GM21381 (cell line): ENCODE measurements at regions not wholly inside any gene's neighbourhood (a gene's known extent, or its start where the extent isn't known, plus 50 kb on each side); places are given as distances from the start of the nearest gene placed in this dataset.

Experiments
- ATAC-seq: cut with Tn5 transposase; IDR thresholded peaks from one replicate; pipeline ENCODE4 v1.9.1; 2021; ENCODE audit warnings: mild to moderate bottlenecking, moderate library complexity; ENCODE audit not compliant: unreplicated experiment

DNA sequence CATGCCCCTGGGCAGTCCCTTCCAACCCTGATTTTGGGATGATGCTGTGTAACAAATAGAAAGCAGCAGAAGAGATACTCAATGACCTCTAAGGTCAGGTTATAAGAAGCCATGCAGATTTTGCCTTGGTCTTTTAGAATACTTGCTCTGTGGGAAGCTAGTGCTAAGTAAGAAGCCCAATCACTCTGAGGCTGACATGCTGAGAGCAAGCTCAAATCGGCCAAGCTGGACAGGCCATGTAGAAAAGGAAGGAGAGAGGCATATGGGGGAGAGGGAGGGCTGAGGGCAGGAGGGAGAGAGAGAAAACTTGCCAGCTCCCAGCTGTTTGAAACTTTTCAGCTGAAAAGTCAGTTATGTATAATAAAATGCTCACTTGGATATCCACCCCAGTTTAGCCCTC, 1021.6 kb upstream of the MAP3K7 start:
- no peak for ATAC-seq

DNA sequence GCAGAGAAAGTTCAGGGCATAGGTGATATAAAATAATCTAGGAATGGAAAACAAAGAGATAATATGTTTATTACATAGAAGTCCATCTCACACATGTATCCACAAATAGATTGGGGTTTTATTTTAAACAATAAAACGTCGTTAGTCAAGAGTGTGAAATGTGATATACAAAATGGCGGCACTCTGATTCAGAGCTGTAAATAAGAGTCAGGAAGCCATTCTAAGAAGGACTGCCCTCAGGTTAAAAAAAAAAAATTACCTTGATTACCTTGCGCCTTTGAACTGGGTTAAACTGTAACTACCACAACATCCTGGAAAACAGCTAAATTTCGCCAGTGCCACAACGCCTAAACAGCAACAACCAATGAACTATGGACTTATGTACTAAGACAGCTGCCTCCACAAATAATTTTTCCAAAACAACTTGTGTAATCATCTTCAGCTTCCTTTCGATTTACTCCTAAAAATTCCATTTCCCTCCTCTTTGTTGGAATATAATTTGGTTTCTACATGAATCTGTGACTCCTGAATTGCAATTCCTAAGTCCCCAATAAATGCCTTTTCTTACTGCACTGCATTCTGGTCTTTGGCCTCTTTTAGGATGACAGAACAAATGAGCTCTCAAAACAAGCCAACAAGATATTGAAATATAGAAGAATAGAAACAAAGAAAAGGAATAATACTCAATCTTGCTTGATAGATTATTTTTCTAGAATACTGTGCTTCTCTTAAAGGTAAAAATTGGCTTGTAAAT, 1019.5 kb upstream of the MAP3K7 start:
- ATAC-seq, result no peak

DNA sequence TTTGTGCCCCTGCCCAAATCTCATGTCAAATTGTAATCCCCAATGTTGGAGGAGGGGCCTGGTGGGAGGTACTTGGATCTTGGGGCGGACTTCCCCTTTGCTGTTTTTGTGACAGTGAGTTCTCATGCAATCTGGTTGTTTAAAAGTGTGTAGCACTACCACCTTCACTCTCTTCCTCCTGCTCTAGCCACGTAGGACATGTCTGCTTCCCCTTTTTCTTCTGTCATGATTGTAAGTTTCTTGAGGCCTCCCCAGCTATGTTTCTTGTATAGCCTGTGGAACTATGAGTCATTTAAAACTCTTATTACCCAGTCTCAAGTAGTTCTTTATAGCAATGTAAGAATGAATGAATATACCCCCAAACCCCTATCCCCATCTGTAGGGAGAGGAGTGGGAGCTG, 1013.7 kb upstream of the MAP3K7 start:
- no peak for ATAC-seq

DNA sequence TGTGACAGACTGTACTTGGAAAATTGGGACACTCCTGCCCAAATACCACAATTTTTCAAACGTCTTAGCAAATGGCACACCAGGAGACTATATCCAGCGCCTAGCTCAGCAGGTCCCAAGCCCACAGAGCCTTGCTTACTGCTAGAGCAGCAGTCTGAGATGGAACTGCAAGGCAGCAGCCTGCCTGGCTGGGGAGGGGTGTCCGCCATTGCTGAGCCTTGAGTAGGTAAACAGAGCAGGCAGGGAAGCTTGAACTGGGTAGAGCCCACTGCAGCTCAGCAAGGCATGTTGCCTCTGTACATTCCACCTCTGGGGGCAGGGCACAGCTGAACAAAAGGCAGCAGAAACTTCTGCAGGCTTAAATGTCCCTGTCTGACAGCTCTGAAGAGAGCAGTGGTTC, 1003.3 kb upstream of the MAP3K7 start:
- ATAC-seq, result no peak

DNA sequence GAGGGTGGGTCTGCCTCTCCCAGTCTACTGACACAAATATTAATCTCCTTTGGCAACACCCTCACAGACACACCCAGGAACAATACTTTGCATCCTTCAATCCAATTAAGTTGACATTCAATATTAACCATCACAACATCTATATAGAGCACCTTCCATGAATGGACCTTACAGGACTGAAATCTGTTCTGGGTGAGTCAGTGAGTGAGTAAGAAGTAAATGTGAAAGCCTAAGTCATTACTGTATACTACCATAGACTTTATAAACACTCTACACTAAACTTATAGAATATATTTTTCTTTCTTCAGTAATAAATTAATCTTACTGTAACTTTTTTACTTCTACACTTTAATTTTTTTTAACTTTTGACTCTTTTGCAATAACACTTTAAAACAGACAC, 993.8 kb upstream of the MAP3K7 start:
- no peak for ATAC-seq

DNA sequence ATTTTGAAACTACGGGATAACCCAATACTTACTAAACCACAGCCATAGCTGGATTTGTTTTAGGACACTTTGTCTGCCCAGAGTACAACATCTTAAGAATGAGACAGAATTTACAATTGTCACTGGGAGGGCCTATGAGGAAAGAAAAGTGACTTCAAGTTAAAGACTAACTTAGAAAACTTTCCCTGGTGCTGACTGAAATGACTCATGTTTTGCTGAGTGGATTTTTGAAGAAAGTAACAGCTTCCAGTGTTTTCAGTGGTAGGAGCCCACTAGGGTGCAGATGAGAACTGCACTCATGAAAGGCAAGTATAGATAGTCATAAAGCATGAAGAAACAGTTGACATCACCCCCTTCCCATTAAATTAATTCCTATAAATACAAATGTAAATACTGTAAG, 988.2 kb upstream of the MAP3K7 start:
- no peak for ATAC-seq

DNA sequence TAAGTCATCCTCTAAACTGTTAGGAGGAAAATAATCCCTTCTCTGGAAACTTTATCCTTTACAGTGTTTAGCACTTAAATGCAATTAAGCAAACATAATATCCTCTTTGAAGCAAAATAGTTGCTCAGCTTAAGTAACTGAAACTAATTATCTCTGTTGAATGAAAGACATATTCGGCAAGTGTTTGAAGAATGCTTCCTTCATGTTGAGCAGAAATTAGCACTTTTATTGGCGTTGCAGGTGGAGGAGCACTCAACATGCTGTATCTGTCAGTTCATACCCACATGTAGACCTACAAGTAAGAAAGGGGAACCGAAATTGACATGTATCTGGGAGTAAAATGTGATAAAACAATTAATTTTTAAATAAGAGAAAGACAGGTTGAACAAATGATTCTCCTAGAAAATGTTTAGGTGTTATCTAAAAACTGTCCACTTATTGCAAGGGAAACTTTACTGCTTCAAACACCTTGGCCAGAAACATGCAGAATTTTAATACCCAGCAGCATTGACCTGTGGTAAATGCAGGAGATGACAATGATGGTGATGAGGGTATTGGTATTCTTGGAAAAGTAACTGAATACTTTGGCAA, 987.0 kb upstream of the MAP3K7 start:
- no peak for ATAC-seq

DNA sequence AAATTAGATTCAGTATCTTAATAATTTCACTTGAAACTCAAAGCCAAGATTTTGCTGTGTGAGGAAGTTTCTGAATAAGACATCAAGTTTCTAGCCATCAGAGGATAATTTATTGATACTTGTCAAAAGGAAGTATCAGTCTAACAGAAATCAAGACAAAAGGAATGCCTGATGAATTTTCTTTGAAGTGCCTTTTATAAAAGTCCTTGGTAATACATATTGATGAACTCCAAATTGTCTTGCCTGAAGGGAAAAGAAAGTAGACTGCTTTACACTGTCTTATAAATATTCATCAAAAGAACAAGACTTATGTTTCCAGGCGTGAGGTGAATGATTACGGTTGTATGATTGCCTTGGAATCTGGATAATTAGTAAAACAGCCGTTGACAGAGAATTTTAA, 986.0 kb upstream of the MAP3K7 start:
- ATAC-seq, result no peak

DNA sequence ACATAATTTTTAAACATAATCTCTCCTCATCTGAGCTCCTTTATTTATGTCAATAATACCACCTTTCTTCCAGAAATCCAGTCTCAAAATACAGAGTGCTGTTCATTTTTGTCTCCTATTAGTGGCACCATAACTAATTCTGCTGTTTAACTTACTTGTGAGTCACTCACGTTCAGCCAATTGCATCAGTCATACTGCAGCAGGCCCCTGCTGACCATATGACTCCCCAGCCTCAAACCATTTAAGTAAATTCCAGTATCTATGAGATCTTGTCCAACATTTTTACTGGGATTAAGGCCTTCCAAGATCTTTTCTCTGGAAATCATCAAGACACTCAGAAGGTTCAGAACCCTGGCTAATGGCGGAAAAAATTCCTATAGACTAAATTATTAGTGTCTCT, 982.2 kb upstream of the MAP3K7 start:
- no peak for ATAC-seq

DNA sequence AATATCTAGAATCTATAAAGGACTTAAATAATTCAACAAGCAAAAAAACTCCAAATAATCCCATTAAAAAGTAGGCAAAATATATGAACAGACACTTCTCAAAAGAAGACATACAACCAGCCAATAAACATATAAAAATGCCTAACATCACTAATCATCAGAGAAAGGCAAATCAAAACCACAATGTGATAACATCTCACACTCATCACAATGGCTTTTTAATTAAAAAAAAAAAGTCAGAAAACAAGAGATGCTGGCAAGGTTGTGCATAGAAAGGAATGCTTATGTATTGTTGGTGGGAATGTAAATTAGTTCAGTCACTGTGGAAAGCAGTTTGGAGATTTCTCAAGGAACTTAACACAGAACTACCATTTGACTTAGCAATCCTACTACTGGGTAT, 979.6 kb upstream of the MAP3K7 start:
- ATAC-seq, result no peak

DNA sequence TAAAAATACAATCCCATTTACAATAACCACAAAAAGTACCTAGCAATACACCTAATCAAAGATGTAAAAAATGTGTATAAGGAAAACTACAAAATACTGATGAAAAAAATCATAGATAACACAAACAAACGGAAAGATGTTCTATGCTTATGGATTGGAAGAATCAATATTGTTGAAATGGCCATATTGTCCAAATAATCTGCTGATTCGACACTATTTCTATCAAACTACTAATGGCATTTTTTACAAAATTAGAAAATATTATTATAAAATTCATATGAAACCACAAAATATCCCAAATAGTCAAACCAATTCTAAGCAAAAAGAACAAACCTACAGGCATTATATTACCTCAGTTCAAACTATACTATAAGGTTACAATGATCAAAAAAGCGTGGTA, 978.3 kb upstream of the MAP3K7 start:
- ATAC-seq, result no peak

DNA sequence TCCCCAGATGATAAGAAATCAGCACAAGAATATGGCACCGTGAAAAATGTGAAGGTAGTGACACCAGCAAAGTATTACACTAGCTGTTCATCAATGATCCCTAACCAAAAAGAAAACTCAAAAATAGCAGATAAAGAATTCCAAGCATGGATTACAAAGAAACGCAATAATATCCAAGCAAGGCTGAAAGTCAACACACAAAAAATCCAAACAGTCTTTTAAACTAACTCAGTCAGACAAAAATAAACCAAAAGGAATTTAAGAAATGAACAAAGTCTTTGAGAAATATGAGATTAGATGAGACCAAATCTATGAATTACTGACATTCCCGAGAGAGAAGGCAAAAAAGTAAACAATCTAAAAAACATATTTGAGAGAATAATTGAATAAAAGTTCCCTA, 976.1 kb upstream of the MAP3K7 start:
- no peak for ATAC-seq

DNA sequence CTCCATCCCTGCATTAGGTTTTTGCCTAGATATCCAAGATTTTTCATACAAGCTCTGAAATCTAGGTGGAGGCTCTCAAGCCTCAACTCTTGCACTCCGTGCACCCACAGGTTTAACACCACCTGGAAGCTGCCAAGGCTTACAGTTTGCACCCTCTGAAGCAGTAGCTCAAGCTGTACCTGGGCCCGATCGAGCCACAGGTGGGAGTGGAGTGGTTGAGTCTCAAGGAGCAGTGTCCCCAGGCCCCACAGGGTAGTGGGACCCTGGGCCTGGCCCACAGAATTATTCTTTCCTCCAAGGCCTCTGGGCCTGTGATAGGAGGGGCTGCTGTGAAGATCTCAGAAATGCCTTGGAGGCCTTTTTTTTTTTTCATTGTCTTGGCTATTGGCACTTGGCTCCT, 973.5 kb upstream of the MAP3K7 start:
- no peak for ATAC-seq

DNA sequence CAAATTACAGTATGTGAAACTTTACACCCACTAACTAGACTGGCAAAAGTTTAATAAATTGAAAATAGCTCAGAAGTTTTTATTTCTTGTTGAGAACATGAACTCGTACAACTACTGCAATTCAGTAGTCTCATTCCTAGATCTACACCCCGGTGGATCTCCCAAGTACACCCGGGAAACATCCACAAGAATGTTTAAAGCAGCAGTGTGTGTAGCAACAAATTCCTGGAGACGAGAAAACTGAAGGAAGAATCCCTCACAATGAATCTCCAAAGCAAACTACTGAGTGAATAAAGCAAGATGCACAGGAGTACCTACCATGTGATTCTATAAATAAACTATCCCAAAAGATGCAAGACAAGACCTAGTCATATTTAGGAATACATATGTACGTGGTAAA, 954.0 kb upstream of the MAP3K7 start:
- no peak for ATAC-seq

DNA sequence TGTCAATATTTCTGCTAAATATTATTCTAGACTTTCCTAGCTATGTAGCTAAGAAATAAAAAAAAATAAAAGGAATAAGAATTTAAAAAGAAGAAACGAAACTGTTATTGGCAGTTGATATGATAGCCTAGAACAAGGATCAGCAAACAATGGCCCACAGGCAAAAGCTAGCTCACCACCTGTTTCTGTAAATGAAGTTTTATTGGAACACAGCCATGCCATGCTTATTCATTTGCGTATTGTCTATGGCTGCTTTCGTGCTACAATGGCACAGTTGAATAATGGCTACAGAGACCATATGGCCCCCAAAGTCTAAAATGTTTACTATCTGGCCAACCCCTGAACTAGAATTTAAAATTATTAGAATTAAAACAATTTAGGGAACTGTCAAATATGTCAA, 952.6 kb upstream of the MAP3K7 start:
- ATAC-seq, result no peak

DNA sequence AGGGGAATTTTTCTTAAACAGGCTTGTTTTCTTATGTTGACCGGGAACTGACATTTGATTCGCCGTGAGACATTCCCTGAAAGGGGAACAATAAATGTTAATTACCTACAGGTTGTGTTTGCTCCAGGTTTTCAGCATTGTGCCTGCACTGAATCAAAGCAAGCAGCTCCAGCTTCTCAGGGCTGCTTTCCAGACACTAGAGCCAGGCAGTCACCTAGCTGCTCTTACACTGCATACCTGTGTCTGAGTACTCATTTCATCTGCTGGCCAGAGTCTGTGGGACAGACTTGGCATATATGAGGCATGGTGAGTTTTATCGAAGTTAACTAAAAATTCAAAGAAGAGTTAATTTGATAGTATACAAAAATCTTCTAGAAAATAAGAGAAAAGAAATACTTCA, 951.8 kb upstream of the MAP3K7 start:
- no peak for ATAC-seq

DNA sequence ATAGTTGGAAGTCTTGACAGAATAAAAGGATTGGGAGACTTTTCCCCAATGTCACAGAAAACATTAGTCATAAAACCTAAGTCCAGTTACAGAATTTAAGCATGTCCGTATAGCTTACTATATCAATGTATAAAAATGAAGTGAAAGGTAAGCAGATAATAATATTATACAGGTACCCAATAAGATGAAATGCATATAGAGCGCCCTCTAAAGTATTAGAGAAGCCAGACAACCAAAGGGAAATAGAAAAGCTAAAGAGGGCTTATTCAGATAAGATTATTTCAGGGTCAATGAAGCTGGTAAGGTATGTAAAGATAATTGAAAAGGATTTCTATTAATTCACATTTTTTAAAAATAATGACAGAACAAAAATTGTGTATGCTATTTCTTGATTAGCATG, 947.7 kb upstream of the MAP3K7 start:
- no peak for ATAC-seq

DNA sequence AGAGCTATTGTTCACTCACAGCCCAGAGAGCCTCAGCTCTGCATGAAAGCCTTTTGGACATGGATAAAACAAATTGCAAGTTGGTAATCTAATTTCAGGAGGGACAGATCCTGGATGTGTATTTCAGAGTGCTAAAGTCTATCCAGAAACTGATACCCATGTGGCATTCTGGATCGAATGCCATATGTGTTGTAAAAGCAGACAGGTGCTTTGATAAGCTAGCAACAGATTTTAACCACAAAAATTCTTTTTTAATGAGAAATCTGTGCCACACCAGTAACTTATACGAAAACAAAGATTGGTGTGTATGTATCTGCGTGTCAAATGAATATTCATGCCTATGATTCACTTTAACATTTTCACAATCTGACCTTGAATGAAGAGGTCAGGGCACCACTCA, 936.6 kb upstream of the MAP3K7 start:
- no peak for ATAC-seq

DNA sequence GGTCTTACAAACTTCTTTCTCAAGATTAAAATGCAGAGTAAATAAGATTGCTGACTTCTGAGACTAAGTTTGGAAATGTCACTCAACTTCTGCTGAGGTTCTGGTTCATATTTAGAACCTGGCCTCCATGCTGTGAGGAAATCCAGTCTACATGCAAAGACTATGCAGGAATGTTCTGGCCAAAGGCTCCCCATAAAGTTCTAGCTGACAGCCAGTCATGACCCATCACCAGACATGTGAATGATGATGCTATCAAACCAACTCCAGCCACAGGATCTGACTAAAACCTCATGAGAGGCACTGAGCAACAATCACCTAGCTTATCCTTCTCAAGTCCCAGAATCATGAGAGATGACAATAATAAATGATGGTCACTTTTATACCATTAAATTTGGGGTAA, 935.1 kb upstream of the MAP3K7 start:
- ATAC-seq, result no peak

DNA sequence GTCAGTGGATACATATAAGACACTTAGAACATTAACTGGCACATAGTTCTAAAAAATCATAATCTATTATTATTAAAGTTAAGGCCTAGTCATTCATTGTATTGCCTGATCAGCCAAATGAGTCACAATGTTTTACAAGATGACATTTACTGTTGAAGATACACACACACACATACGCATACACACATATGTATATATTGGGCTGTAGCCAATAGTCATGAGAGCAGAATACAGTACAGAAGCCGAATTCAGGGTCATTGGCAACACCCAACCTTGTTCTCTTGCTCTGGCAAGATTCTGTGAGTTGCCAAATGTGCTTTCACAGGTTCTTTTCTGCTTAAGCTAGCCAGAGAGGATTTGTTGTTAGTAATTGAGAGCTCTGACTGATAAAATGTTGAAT, 922.8 kb upstream of the MAP3K7 start:
- no peak for ATAC-seq

DNA sequence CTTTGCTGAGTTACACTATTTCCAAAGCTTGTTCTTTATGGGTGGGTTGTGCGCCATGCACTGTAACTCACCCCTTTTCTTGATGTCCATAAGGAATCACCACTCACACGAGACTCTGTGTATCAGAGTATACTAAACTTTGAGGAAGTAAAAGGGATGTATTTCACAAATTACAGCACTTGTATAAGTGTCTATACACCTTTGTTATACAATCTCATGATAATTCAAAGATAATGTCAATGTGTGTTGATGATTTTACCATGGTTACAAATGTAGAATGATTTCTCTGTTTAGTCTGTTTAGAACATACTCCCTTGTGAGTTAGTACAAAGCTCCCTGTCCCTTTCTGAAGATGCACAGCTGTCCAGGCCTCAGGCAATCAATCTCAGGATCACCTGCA, 922.2 kb upstream of the MAP3K7 start:
- ATAC-seq, result no peak

DNA sequence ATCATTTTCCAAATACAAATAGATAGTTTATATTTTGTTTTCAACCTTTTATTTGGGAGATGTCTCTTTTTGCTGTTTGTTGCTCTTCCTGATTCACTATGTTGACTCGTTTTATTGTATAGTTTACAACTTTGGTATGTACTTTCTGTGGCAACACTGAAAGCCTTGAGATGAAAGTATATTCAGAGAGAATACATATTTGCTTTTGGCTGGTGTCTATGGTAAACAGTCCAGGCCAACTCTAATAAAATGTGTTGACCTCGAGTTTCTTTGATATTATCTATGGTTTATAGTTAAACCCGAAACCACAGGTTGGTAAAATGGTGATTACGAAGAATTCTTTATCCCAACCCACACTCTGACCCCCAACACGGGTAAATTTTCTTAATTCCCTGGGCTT, 919.6 kb upstream of the MAP3K7 start:
- ATAC-seq, result no peak

DNA sequence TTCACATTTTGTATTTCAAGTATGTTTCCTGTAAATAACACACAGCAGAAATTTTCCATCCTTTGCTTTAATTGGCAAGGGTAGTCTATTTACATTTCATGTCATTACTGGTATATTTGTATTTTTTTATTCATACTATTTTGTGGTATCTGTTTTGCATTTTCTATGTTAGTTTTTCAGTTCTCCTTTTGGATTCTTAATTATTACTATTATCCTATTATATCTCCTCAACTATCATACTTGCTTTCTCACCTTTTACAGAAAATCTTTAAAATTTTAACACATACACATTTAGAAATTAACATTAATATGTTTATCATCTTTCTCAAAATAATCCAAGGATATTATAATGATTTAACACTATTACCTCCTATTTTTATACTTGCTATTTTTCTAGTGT, 918.3 kb upstream of the MAP3K7 start:
- no peak for ATAC-seq
